ENCODE measurements at regions not wholly inside any gene's neighbourhood (a gene's known extent, or its start where the extent isn't known, plus 50 kb on each side); places are given as distances from the start of the nearest gene placed in this dataset.

- TF ChIP-seq, protein P1, sequence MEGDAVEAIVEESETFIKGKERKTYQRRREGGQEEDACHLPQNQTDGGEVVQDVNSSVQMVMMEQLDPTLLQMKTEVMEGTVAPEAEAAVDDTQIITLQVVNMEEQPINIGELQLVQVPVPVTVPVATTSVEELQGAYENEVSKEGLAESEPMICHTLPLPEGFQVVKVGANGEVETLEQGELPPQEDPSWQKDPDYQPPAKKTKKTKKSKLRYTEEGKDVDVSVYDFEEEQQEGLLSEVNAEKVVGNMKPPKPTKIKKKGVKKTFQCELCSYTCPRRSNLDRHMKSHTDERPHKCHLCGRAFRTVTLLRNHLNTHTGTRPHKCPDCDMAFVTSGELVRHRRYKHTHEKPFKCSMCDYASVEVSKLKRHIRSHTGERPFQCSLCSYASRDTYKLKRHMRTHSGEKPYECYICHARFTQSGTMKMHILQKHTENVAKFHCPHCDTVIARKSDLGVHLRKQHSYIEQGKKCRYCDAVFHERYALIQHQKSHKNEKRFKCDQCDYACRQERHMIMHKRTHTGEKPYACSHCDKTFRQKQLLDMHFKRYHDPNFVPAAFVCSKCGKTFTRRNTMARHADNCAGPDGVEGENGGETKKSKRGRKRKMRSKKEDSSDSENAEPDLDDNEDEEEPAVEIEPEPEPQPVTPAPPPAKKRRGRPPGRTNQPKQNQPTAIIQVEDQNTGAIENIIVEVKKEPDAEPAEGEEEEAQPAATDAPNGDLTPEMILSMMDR (IDR thresholded peaks at IDR 0.05; ENCODE audit: control insufficient read depth, insufficient read depth, low read depth, low read length, missing control alignments) = no peak
- DNase-seq (ENCODE audit: low read depth) = no peak
These were observed 149.7 kb upstream of the TUT7 start for GRCh38 chr9:86503942-86504341.

DNA sequence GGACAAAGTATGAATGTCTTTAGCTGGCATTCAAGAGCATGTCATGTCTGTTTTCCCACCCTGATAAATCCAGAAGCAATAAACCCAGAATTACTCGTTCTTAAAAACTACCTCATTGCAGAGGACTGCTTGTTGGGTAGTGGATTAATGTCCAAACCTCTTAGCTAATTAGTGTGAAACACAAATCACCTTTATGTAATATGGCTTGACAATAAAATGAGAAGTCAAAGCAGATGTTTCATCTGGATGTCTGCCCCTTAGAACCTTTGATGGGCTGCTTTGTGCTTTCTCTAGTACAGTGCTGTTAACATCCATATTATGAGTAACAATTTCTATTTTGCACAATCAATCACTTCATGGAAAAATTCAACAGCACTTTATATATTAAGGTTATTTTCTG lies 149.1 kb upstream of the TUT7 start:
- H3K4me3 ChIP-seq (ENCODE audit: control insufficient read depth, low read depth, low read length) = no peak overlapping the region
- TF ChIP-seq, protein P1 (IDR thresholded peaks at IDR 0.05; ENCODE audit: control insufficient read depth, insufficient read depth, low read depth, low read length, missing control alignments) = no peak
- DNase-seq (ENCODE audit: low read depth) = no peak

More at GRCh38 chr9:86503942-86504341, 149.7 kb upstream of the TUT7 start:
- no peak overlapping the region for H3K4me3 ChIP-seq (ENCODE audit: control insufficient read depth, low read depth, low read length)

DNA sequence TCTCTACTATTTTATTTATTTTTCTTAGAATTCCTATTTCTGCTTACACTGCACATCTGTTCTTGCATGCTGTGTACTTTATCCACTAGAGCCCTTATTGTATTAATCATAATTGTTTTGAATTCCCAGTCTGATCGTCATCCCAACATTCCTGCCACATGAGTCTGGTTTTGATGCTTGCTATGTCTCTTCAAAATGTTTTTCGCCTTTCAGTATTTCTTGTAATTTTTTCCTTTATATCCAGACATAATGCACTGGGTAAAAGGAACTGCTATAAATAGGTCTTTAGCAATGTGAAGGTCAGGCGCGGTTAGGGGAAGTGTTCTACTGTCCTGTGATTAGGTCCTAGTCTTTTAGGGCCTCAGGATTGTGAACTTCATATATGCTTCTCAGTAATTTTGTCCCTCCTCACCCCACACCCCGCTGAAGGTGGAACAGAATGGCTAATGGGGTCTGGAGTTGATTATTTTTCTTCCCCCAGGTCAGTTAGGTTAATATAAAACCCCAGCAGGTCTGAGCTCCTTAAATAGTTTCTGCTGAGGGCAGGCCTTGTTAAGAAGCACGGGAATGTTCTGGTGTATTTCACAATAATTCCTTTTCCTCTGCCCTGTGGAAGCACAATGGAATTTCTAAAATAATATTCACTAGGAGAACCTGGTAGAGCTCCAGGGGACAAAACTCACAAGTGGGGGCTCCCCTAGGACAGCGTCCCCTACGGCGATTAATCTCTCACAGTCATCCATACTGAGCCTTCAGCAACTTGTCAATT lies 146.6 kb upstream of the TUT7 start:
- TF ChIP-seq, protein P1 (IDR thresholded peaks at IDR 0.05; ENCODE audit: control insufficient read depth, insufficient read depth, low read depth, low read length, missing control alignments) = no peak
- H3K4me3 ChIP-seq (ENCODE audit: control insufficient read depth, low read depth, low read length) = no peak overlapping the region
- peak; percentile 90 for DNase-seq (ENCODE audit: low read depth)

DNA sequence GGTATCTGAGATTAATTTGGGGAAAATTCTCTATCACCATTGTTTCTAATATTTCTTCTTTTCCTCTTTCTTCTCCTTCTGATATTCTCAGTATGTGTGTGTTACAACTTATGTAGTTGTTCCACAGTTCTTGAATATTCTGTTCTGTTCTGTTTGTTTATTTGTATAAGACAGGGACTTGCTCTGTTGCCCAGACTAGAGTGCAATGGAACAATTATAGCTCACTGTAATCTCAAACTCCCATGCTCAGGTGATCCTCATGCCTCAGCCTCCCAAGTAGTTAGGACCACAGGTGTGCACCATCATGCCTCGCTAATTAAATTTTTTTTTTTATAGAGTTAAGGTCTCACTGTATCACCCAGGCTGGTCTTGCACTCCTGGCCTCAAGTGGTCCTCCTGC lies 145.8 kb upstream of the TUT7 start:
- DNase-seq (ENCODE audit: low read depth) = no peak
- no peak overlapping the region for H3K4me3 ChIP-seq (ENCODE audit: control insufficient read depth, low read depth, low read length)
- TF ChIP-seq, protein P1 (IDR thresholded peaks at IDR 0.05; ENCODE audit: control insufficient read depth, insufficient read depth, low read depth, low read length, missing control alignments) = no peak

DNA sequence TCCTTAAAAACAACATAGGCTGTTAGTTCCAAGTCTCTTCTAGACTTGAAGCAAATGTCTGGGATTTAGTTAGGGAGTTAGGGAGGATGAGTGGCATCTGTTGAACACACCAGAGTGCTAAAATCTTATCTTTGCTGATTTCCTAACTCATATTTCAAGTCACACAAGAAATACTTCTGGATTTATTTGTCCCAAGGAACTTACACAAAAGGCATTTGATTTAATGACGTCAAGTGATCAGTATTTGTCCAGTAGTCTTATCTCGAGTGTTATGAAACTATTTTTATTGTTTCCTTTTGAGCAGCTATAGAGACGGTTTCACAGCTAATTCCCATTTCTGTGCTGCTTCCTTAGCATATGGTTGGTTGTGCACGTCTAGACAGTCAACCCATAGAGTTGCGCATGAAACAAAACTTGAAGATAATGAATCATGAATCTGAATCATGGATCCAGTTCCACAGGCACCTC lies 140.5 kb upstream of the TUT7 start:
- TF ChIP-seq, protein P1 (IDR thresholded peaks at IDR 0.05; ENCODE audit: control insufficient read depth, insufficient read depth, low read depth, low read length, missing control alignments) = no peak
- no peak overlapping the region for H3K4me3 ChIP-seq (ENCODE audit: control insufficient read depth, low read depth, low read length)

GRCh38 chr9:86491468-86492266 lies 137.5 kb upstream of the TUT7 start:
- TF ChIP-seq, protein P1 (IDR thresholded peaks at IDR 0.05; ENCODE audit: control insufficient read depth, insufficient read depth, low read depth, low read length, missing control alignments) = no peak
- DNase-seq (ENCODE audit: low read depth) = peak; percentile 37
- H3K4me3 ChIP-seq (ENCODE audit: control insufficient read depth, low read depth, low read length) = no peak overlapping the region

More for the DNA sequence above, 140.5 kb upstream of the TUT7 start:
- DNase-seq (ENCODE audit: low read depth) = peak; percentile 97

Measured in AG09309 (cell line).